HEK293 (cell line): ENCODE measurements at regions not wholly inside any gene's neighbourhood (a gene's known extent, or its start where the extent isn't known, plus 50 kb on each side); places are given as distances from the start of the nearest gene placed in this dataset.

Experiments
- CTCF ChIA-PET: fragments of 350-600 bp; formaldehyde crosslinking; extraction: SDS; loops from one replicate; lab custom pipeline; 2021; ENCODE audit warnings: antibody characterized with exemption; lab: Yijun Ruan, JAX
- POLR2A ChIA-PET: fragments of 300-600 bp; formaldehyde crosslinking; extraction: SDS; loops from one replicate; lab custom pipeline; 2020; ENCODE audit warnings: antibody characterized with exemption, inconsistent platforms; lab: Yijun Ruan, JAX
- H3K27ac ChIP-seq: fragments of 200-500 bp; sonication (Bioruptor generic); 2 replicates; pipeline ENCODE4 v1.5.1; 2014; ENCODE audit warnings: low read depth, low read length, control low read depth, inconsistent platforms; ENCODE audit errors: extremely low read depth
- H3K36me3 ChIP-seq, 2 experiments: fragments of 200-500 bp in 1 of 2; sonication (Bioruptor generic) in 1 of 2; 1 replicate in 1 of 2; 2 replicates in 1 of 2; pipeline ENCODE4 v1.5.1; 2014 to 2017; ENCODE audit warnings: inconsistent platforms in 2 of 2, low read length in 2 of 2; ENCODE audit not compliant: control insufficient read depth in 2 of 2, insufficient read depth in 1 of 2
- H3K4me1 ChIP-seq: fragments of 200-500 bp; sonication (Bioruptor generic); 2 replicates; pipeline ENCODE4 v1.5.1; 2014; ENCODE audit warnings: mild to moderate bottlenecking, low read length, inconsistent platforms; ENCODE audit not compliant: control insufficient read depth, insufficient read depth
- H3K4me3 ChIP-seq: 2 replicates; pipeline ENCODE4 v1.5.1; 2011; ENCODE audit warnings: low read depth, mild to moderate bottlenecking, control low read depth, low read length, moderate library complexity
- H3K9me3 ChIP-seq: fragments of 200-500 bp; sonication (Bioruptor generic); 2 replicates; pipeline ENCODE4 v1.5.1; 2014; ENCODE audit warnings: low read depth, low read length, inconsistent platforms; ENCODE audit not compliant: control insufficient read depth, insufficient read depth
- GFI1B ChIP-seq: fragments of 450-650 bp; formaldehyde crosslinking; IDR thresholded peaks from 2 replicates; pipeline ENCODE4 v1.5.1; 2016; ENCODE audit warnings: missing biosample characterization, missing genetic modification characterization
- KLF16 ChIP-seq: fragments of 450-650 bp; formaldehyde crosslinking; IDR thresholded peaks from 2 replicates; pipeline ENCODE4 v1.5.1; 2017; ENCODE audit warnings: missing biosample characterization, missing genetic modification characterization
- ZBTB7A ChIP-seq: fragments of 450-650 bp; formaldehyde crosslinking; IDR thresholded peaks from 2 replicates; pipeline ENCODE4 v1.5.1; 2016; ENCODE audit warnings: low read depth, missing biosample characterization, missing genetic modification characterization
- ZFP69B ChIP-seq: fragments of 450-650 bp; formaldehyde crosslinking; IDR thresholded peaks from 2 replicates; pipeline ENCODE4 v1.5.1; 2016; ENCODE audit warnings: missing biosample characterization, missing genetic modification characterization
- ZNF10 ChIP-seq: fragments of 450-650 bp; formaldehyde crosslinking; IDR thresholded peaks from 2 replicates; pipeline ENCODE4 v1.5.1; 2017; ENCODE audit warnings: missing biosample characterization, missing genetic modification characterization
- ZNF132 ChIP-seq: fragments of 450-650 bp; formaldehyde crosslinking; IDR thresholded peaks from 2 replicates; pipeline ENCODE4 v1.5.1; 2017; ENCODE audit warnings: missing biosample characterization, missing genetic modification characterization, borderline replicate concordance
- ZNF174 ChIP-seq: fragments of 450-650 bp; formaldehyde crosslinking; IDR thresholded peaks from 2 replicates; pipeline ENCODE4 v1.5.0; 2017; ENCODE audit warnings: missing biosample characterization, mild to moderate bottlenecking, missing genetic modification characterization
- ZNF221 ChIP-seq: fragments of 450-650 bp; formaldehyde crosslinking; IDR thresholded peaks from 2 replicates; pipeline ENCODE4 v1.5.1; 2017; ENCODE audit warnings: missing biosample characterization, missing genetic modification characterization, borderline replicate concordance
- ZNF311 ChIP-seq: fragments of 450-650 bp; formaldehyde crosslinking; IDR thresholded peaks from 2 replicates; pipeline ENCODE4 v1.5.1; 2017; ENCODE audit warnings: missing biosample characterization, missing genetic modification characterization, borderline replicate concordance
- ZNF354C ChIP-seq: fragments of 450-650 bp; formaldehyde crosslinking; IDR thresholded peaks from 2 replicates; pipeline ENCODE4 v1.5.1; 2016; ENCODE audit warnings: missing biosample characterization, missing genetic modification characterization, low read depth, borderline replicate concordance
- ZNF473 ChIP-seq: fragments of 450-650 bp; formaldehyde crosslinking; IDR thresholded peaks from 2 replicates; pipeline ENCODE4 v1.5.1; 2017; ENCODE audit warnings: missing biosample characterization, missing genetic modification characterization
- ZNF530 ChIP-seq: fragments of 450-650 bp; formaldehyde crosslinking; IDR thresholded peaks from 2 replicates; pipeline ENCODE4 v1.5.1; 2016; ENCODE audit warnings: low read depth, missing biosample characterization, missing genetic modification characterization
- ZNF544 ChIP-seq: fragments of 450-650 bp; formaldehyde crosslinking; IDR thresholded peaks from 2 replicates; pipeline ENCODE4 v1.5.0; 2017; ENCODE audit warnings: missing biosample characterization, missing genetic modification characterization
- ZNF558 ChIP-seq: fragments of 450-650 bp; formaldehyde crosslinking; IDR thresholded peaks from 2 replicates; pipeline ENCODE4 v1.5.1; 2016; ENCODE audit warnings: missing biosample characterization, missing genetic modification characterization
- ZNF621 ChIP-seq: fragments of 450-650 bp; formaldehyde crosslinking; IDR thresholded peaks from 2 replicates; pipeline ENCODE4 v1.5.1; 2017; ENCODE audit warnings: missing biosample characterization, missing genetic modification characterization
- ZNF658 ChIP-seq: fragments of 450-650 bp; formaldehyde crosslinking; IDR thresholded peaks from 2 replicates; pipeline ENCODE4; 2016; ENCODE audit warnings: missing biosample characterization, missing genetic modification characterization
- ZNF670 ChIP-seq: fragments of 450-650 bp; formaldehyde crosslinking; IDR thresholded peaks from 2 replicates; pipeline ENCODE4 v1.5.1; 2016; ENCODE audit warnings: missing biosample characterization, missing genetic modification characterization, low read depth
- ZNF692 ChIP-seq: fragments of 450-650 bp; formaldehyde crosslinking; IDR thresholded peaks from 2 replicates; pipeline ENCODE4 v1.5.1; 2016; ENCODE audit warnings: missing biosample characterization, missing genetic modification characterization
- ZNF777 ChIP-seq: fragments of 450-650 bp; formaldehyde crosslinking; IDR thresholded peaks from 2 replicates; pipeline ENCODE4 v1.5.1; 2017; ENCODE audit warnings: missing biosample characterization, missing genetic modification characterization, borderline replicate concordance
- ZSCAN30 ChIP-seq: fragments of 450-650 bp; IDR thresholded peaks from 2 replicates; pipeline ENCODE4 v1.5.1; 2018; ENCODE audit warnings: missing biosample characterization, mild to moderate bottlenecking, missing genetic modification characterization, moderate library complexity
- TF ChIP-seq, protein P1 (sequence below): IDR thresholded peaks from 2 replicates; pipeline ENCODE4 v1.6.1; 2011; ENCODE audit warnings: mild to moderate bottlenecking, low read depth, low read length, borderline replicate concordance
- TF ChIP-seq, protein P2 (sequence below): fragments of 450-650 bp; formaldehyde crosslinking; IDR thresholded peaks from 2 replicates; pipeline ENCODE4 v1.5.1; 2016; ENCODE audit warnings: missing biosample characterization, missing genetic modification characterization
- TF ChIP-seq, protein P3 (sequence below): fragments of 450-650 bp; formaldehyde crosslinking; IDR thresholded peaks from 2 replicates; pipeline ENCODE4 v1.5.1; 2016; ENCODE audit warnings: missing biosample characterization, missing genetic modification characterization

DNA sequence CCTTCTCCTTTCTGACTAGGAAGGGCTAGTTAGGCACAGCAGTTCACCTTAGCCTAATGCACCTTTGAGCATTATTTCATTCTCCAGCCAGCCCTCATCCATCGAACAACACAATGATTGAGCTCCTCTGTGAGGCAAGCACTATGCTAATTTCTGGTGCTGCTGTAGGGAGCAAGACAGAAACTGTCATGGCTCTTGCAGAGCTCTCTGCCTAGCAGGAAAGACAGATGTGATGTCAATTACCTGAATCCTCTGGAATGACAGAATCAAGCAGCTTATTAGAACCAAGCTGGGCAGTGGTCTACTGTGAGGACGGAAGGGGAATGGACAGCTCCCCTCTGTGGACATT lies 256.1 kb upstream of the NOCT start:
- CTCF ChIA-PET: no interaction called here
- no peak overlapping the region for H3K4me3 ChIP-seq

DNA sequence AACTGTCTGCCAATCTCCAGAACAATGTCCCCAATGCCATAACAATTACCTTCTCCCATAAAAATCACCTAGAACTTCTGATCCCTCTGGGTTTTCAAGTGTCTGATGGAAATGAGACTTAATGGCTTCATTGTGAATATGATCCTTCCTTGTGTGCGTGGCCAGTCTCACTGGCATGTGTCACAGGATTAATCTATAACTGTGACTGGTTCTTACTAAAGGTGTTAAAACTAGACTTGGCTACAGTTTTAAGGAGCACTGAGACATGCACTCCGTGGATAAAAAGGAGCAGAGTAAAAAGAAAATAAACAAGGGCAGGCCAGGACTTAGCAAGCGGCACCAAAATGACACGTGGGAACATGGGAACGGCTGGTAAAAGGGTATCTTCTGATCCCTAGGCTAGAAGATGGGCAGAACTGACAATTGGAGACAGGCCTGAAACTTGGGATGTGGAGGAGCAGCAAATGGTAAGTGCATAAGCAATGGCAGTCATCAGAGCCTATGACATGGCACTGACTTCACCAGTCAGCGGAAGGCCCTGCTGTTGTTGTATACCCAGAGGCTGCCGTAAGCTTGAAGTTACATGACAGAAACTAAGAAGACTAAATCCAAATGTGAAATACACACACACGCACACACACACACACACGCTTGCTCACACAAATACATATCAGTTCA lies 256.6 kb upstream of the NOCT start:
- Histone ChIP-seq H3K36me3 (no peaks in the 10 kb centered on the region), H3K4me3 (no peak overlapping the region), H3K4me1 (no peaks in the 10 kb centered on the region), H3K27ac (no peak overlapping the region), H3K9me3 (no peaks in the 10 kb centered on the region)
- POLR2A ChIA-PET: no interaction called here
- CTCF ChIA-PET: no interaction called here
- TF ChIP-seq ZNF174 (tag by site-specific recombination) (no peak), ZNF10 (tag by site-specific recombination) (no peak), ZBTB7A (tag by site-specific recombination) (no peak)

More for the DNA sequence above, 256.1 kb upstream of the NOCT start:
- Histone ChIP-seq H3K9me3 (no peaks in the 10 kb centered on the region), H3K4me1 (no peaks in the 10 kb centered on the region), H3K27ac (no peak overlapping the region), H3K36me3 (no peaks in the 10 kb centered on the region)
- POLR2A ChIA-PET: no interaction called here
- TF ChIP-seq ZNF544 (tag by site-specific recombination) (no peak), ZFP69B (tag by site-specific recombination) (no peak), ZNF621 (tag by site-specific recombination) (no peak)

GRCh38 chr4:138758196-138758595 lies 257.4 kb upstream of the NOCT start:
- H3K4me1 ChIP-seq: no peaks in the 10 kb centered on the region
- ChIA-PET POLR2A (no interaction called here), CTCF (no interaction called here)
- H3K9me3 ChIP-seq: no peaks in the 10 kb centered on the region
- no peak overlapping the region for H3K27ac ChIP-seq
- TF ChIP-seq KLF16 (tag by site-specific recombination) (no peak), ZNF658 (no peak), ZNF530 (tag by site-specific recombination) (no peak), ZNF670 (tag by site-specific recombination) (no peak), ZNF311 (tag by site-specific recombination) (no peak), ZNF221 (tag by site-specific recombination) (no peak), ZNF132 (no peak), ZNF473 (tag by site-specific recombination) (no peak), ZNF692 (tag by site-specific recombination) (no peak), ZNF558 (no peak), ZNF354C (tag by site-specific recombination) (no peak), ZNF777 (no peak), GFI1B (no peak), ZSCAN30 (no peak)
- TF ChIP-seq, protein P1, sequence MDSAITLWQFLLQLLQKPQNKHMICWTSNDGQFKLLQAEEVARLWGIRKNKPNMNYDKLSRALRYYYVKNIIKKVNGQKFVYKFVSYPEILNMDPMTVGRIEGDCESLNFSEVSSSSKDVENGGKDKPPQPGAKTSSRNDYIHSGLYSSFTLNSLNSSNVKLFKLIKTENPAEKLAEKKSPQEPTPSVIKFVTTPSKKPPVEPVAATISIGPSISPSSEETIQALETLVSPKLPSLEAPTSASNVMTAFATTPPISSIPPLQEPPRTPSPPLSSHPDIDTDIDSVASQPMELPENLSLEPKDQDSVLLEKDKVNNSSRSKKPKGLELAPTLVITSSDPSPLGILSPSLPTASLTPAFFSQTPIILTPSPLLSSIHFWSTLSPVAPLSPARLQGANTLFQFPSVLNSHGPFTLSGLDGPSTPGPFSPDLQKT: no peak
- TF ChIP-seq, protein P2, sequence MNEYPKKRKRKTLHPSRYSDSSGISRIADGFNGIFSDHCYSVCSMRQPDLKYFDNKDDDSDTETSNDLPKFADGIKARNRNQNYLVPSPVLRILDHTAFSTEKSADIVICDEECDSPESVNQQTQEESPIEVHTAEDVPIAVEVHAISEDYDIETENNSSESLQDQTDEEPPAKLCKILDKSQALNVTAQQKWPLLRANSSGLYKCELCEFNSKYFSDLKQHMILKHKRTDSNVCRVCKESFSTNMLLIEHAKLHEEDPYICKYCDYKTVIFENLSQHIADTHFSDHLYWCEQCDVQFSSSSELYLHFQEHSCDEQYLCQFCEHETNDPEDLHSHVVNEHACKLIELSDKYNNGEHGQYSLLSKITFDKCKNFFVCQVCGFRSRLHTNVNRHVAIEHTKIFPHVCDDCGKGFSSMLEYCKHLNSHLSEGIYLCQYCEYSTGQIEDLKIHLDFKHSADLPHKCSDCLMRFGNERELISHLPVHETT (tag by site-specific recombination): no peak
- TF ChIP-seq, protein P3, sequence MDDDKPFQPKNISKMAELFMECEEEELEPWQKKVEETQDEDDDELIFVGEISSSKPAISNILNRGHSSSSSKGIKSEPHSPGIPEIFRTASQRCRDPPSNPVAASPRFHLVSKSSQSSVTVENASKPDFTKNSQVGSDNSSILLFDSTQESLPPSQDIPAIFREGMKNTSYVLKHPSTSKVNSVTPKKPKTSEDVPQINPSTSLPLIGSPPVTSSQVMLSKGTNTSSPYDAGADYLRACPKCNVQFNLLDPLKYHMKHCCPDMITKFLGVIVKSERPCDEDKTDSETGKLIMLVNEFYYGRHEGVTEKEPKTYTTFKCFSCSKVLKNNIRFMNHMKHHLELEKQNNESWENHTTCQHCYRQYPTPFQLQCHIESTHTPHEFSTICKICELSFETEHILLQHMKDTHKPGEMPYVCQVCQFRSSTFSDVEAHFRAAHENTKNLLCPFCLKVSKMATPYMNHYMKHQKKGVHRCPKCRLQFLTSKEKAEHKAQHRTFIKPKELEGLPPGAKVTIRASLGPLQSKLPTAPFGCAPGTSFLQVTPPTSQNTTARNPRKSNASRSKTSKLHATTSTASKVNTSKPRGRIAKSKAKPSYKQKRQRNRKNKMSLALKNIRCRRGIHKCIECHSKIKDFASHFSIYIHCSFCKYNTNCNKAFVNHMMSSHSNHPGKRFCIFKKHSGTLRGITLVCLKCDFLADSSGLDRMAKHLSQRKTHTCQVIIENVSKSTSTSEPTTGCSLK (tag by site-specific recombination): no peak
- no peak overlapping the region for H3K4me3 ChIP-seq
- H3K36me3 ChIP-seq: no peaks in the 10 kb centered on the region
